ENCODE measurements at regions not wholly inside any gene's neighbourhood (a gene's known extent, or its start where the extent isn't known, plus 50 kb on each side); places are given as distances from the start of the nearest gene placed in this dataset.
"Not testable (repeated sequence)": the region's sequence is repeated elsewhere in the genome, so short reads cannot be mapped to it uniquely, and the experiment has no call there.

DNA sequence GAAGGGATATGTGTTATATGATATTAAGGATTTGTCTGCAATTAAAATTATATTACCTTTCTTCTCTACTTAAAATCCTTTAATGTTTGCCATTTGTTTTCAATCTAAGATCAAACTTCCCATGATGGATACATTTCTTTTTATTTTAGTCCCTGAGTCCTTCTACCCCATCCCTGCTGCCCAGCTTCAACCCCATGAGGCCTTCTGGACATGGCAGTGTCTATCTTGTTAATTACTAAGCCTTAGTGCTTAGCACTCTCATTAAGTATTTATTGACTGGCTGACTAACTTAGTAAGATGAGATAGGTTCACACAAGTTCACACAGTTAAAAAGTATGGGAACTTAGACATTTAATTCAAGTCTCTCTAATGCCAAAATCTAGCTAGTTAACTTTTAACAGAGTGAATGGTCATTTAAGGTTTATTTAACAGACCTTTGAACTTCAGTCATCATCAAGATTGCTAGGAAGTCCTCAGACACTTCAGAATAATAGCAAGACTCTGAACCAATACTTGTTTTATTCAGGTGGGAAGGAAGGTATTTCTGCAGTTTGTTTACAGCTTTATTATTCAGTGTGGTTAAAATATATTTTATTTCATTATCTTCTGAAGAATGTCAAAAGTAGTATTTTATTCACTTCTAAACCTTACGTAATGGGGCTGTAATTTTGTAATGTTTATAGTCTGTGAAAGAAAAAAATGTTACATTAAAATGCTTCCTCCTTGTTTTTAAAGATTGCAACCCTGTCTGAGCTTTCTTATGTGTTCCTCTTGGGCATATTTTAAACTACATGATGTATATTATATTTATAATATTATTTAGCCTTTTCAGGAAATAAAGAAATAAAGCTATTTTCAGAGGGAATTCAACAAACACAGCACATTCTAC, 848.9 kb downstream of the REEP3 start:
- in situ Hi-C loops (cut with MboI; ENCODE audit: low sequenced_read_pairs): no loop called here

DNA sequence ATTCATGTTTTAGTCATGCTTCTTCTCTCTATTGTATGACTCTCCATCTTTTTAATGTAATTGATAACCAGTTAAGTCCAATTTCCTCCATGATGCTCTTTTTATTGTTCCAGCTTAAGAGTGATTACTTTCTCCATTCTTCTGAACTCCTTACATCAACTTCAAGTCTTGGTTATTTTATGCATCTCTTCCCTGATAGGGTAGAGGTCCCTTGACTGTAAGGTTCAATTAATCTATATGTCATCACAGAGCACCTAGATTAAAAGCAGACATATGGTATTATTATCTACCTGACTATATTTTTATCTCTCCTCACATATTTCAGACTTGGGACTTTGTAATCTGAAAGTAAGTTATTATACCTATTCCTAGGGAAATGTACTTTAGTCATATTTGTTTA, 853.1 kb downstream of the REEP3 start:
- in situ Hi-C loops (cut with MboI; ENCODE audit: low sequenced_read_pairs): no loop called here

DNA sequence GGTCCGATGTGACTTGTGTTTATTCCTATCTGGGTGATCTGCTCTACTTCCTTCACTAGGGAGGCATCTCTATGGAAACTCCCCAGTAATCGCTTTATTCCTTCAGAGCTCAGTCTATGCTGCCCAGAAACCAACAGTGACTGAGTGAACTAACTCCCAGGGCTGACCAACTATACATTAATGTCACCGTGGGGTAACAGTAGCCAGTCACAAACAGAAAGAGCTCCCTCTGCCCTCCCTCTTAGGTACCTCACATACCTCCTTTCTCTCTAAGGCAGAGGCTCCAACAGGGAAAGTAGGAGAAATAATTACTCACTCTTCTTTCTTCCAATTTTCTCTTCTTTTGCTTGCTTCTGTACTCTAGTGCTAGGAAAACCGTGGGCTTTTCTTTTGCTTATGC, 855.0 kb downstream of the REEP3 start:
- in situ Hi-C loops (cut with MboI; ENCODE audit: low sequenced_read_pairs): no loop called here

GRCh38 chr10:64379898-64380297, 858.7 kb downstream of the REEP3 start:
- in situ Hi-C loops (cut with MboI; ENCODE audit: low sequenced_read_pairs): no loop called here

GRCh38 chr10:64385355-64385754, 864.2 kb downstream of the REEP3 start:
- in situ Hi-C loops (cut with MboI; ENCODE audit: low sequenced_read_pairs): no loop called here

DNA sequence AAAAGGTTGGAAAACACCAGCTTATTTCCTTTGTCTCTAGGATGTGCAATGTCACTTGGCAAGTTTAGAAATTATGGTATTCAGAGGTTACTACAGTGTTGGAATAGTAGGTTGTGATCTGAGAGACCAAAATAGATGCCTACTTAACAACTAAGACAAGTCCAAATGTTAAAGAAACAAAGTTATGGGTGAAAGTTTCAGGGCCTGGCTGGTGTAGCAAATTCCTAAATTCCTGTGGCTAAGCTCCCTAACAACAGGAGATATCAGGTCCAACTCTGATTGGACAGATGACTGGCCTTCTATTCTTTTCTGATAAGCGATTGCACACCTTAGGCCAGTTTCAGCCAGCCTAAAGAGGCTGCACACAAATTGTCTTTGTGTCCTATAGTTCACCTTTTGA, 873.5 kb downstream of the REEP3 start:
- in situ Hi-C loops (cut with MboI; ENCODE audit: low sequenced_read_pairs): no loop called here

- in situ Hi-C loops (cut with MboI; ENCODE audit: low sequenced_read_pairs): no loop called here
These were observed 875.0 kb downstream of the REEP3 start for GRCh38 chr10:64396105-64396708.

DNA sequence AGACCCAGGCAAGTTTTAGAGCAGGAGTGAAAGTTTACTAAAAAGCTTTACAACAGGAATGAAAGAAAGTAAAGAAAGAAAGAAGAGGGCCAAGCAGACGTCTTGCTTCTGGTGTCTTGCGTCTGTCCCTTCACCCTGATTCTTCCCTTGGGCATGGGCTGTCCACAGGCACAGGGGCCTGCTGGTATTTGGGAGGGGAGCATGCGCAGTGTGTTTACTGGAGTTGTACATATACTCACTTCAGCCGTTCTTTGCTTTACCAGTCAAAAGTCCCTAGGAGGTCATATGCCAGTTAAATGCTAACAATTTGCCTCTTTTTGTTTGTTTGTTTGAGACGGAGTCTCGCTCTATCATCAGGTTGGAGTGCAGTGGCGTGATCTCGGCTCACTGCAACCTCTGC, 875.9 kb downstream of the REEP3 start:
- in situ Hi-C loops (cut with MboI; ENCODE audit: low sequenced_read_pairs): no loop called here

DNA sequence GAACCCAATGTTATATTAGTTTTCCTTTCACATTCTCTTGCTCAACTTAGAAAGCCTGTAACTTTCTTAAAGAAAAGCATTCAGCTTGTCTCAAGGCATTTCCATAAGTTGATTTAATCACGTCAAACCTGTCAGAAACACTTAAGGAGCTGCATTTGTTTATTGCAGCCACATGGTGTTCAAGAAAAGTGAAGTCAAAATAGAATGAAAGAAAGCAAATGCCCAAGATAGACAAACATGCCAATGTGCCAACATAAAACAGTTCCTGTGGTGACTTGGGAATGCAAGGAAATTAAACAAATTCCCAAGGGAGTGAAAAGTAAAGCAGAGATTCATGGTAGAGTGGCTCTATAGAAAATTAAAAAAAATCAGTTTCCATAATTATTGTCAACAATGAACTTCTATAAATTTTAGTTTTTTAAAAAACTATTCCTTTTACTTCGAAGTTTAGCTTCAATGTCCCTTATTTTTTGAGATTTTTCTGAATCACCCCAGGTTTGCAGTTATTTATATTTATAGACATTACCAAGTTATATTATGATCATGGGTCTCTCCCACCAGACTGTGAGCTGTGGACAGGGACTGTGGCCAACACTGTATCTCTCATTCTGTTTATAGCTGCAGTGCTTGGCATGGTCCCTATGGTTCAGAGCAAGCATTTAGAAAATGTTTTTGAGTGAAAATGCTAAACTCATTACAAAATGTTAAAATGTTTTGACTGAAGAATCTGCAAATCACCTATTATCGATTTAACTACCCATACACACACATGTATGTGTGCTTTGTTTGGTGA, 887.4 kb downstream of the REEP3 start:
- in situ Hi-C loops (cut with MboI; ENCODE audit: low sequenced_read_pairs): no loop called here

- in situ Hi-C loops (cut with MboI; ENCODE audit: low sequenced_read_pairs): no loop called here
These were observed 888.1 kb downstream of the REEP3 start for GRCh38 chr10:64409349-64409748.

- in situ Hi-C loops (cut with MboI; ENCODE audit: low sequenced_read_pairs): no loop called here
These were observed 894.8 kb downstream of the REEP3 start for GRCh38 chr10:64416011-64416410.

GRCh38 chr10:64419461-64419860, 898.3 kb downstream of the REEP3 start:
- in situ Hi-C loops (cut with MboI; ENCODE audit: low sequenced_read_pairs): no loop called here

GRCh38 chr10:64426745-64427144, 905.5 kb downstream of the REEP3 start:
- in situ Hi-C loops (cut with MboI; ENCODE audit: low sequenced_read_pairs): no loop called here

DNA sequence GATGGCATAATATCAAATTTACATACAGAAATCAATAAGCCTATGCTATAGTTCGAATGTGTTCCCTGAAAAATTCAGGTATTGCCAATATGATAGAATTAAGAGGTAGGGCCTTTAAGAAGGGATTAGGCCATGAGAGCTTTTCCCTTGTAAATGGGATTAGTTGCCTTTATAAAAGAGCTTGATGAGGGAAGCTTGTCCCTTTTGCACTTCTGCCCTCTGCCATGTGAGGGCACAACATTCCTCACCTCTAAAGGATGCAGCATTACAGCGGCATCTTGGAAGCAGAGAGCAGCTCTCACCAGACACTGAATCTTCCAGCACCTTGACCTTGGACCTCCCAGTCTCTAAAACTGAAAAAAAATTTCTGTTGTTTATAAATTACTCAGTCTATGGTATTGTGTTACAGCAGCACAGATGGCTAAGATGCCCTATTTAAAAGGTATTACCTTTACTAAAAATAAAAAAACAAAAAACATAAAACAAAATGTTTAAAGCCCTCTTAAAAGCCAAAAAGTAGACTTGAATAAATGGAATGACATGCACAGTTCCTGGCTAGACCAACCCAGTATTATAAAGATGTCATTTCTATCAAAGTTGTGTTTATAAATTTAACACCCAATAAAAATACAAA, 909.6 kb downstream of the REEP3 start:
- in situ Hi-C loops (cut with MboI; ENCODE audit: low sequenced_read_pairs): no loop called here

- in situ Hi-C loops (cut with MboI; ENCODE audit: low sequenced_read_pairs): not testable (repeated sequence)
These were observed 920.7 kb downstream of the REEP3 start for GRCh38 chr10:64441872-64442271.

DNA sequence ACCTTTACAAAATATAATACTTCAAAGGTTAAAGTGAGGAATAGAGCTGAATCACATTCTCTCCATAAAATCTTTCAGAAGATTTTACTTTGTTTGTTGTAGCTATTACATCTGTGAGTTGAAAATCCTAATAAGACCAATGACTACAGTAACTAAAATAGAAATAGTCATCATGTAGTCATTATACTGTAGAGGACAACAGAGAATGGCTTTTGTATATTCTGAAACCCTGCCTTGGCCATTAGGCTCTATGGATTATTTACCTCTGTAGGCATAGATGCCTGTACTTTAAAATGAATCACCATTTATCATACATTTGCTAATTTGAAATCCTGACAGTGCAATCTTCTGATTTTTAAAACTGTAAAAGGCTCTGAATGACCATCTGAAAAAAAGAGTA, 923.0 kb downstream of the REEP3 start:
- in situ Hi-C loops (cut with MboI; ENCODE audit: low sequenced_read_pairs): no loop called here

- in situ Hi-C loops (cut with MboI; ENCODE audit: low sequenced_read_pairs): no loop called here
These were observed 923.4 kb downstream of the REEP3 start for GRCh38 chr10:64444564-64444963.

- in situ Hi-C loops (cut with MboI; ENCODE audit: low sequenced_read_pairs): no loop called here
These were observed 928.4 kb downstream of the REEP3 start for GRCh38 chr10:64449603-64450002.

DNA sequence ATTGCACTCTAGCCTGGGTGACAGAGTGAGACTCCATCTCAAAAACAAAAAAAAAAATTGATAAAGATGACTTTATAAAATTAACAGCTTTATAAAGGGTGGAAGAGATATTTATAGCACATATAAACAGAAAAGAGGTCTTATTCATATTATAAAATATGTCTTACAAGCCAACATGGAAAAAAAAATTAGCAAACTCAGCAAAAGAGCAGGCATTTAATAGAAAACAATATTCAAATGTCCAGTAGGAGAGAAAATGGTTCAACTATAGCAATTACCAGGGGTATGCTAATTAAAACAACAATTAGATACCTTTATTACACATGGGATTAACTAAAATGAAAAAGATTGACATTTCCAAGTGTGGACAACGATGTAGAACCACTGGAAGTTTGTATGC, 929.1 kb downstream of the REEP3 start:
- in situ Hi-C loops (cut with MboI; ENCODE audit: low sequenced_read_pairs): no loop called here

GRCh38 chr10:64454962-64455361, 933.8 kb downstream of the REEP3 start:
- in situ Hi-C loops (cut with MboI; ENCODE audit: low sequenced_read_pairs): no loop called here

DNA sequence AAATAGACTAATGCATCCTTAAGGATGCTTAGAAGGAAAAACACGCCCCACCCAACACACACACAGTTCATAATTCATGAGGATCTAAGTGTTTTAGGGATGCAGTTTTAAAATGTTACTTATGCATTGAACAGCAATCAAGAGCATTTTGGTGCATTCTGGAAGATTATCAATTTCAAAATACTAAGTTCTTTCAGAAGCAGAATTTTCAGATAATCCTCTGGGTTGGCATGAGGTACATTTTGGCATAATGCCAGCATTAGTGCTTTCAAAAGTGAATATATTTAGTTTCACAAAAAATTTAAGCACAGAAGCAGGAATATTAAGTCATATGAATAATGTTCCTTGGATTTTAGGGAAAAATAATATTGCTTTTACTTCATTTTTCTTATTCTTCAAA, 937.1 kb downstream of the REEP3 start:
- in situ Hi-C loops (cut with MboI; ENCODE audit: low sequenced_read_pairs): no loop called here

All from HL-60/S4 treated with phorbol 12-myristate 13-acetate at 8.2 ng/mL for 4 days and 3 days (cell line).